Panc1 (cell line): ENCODE measurements at regions not wholly inside any gene's neighbourhood (a gene's known extent, or its start where the extent isn't known, plus 50 kb on each side); places are given as distances from the start of the nearest gene placed in this dataset.

ENCODE experiments used
- ATAC-seq: fragments of 200-7000 bp; cut with Tn5 transposase; 2 replicates; pipeline ENCODE4 v1.9.1; 2020; ENCODE audit warnings: mild to moderate bottlenecking, moderate library complexity
- BruUV-seq: library from RNA; stranded (reverse); fragments of 400-500 nt; replicated peaks from 2 replicates; lab custom pipeline; 2021; lab: Mats Ljungman, UMichigan
- CTCF ChIA-PET: fragments of 300-600 bp; sonication (Branson Sonifier 250); formaldehyde crosslinking; loops from one replicate; lab custom pipeline; 2022; ENCODE audit warnings: antibody characterized with exemption; lab: Charles Lee
- POLR2A ChIA-PET: fragments of 300-600 bp; sonication (Branson Sonifier 250); formaldehyde crosslinking; loops from one replicate; lab custom pipeline; 2022; ENCODE audit warnings: antibody characterized with exemption; lab: Charles Lee
- DNase-seq: peaks from one replicate; pipeline ENCODE4 v3.0.0-alpha.2; 2010; ENCODE audit warnings: low read depth, low spot score
- H3K27ac ChIP-seq: 2 replicates; pipeline ENCODE4 v1.5.1; 2011; ENCODE audit warnings: mild to moderate bottlenecking, low read length, inconsistent platforms
- H3K27me3 ChIP-seq: fragments of 200-500 bp; sonication (Bioruptor generic); 2 replicates; pipeline ENCODE4 v1.6.0; 2014; ENCODE audit warnings: low read length, inconsistent platforms; ENCODE audit not compliant: control insufficient read depth, insufficient read depth
- H3K36me3 ChIP-seq: fragments of 200-500 bp; sonication (Bioruptor generic); 2 replicates; pipeline ENCODE4 v1.5.1; 2014; ENCODE audit warnings: inconsistent platforms, mild to moderate bottlenecking, low read length, moderate library complexity; ENCODE audit not compliant: control insufficient read depth, insufficient read depth
- H3K4me1 ChIP-seq: 2 replicates; pipeline ENCODE4 v1.5.1; 2011; ENCODE audit warnings: inconsistent platforms, mild to moderate bottlenecking, low read length, moderate library complexity; ENCODE audit not compliant: control insufficient read depth, insufficient read depth
- H3K4me3 ChIP-seq, 2 experiments: 2 replicates each; pipeline ENCODE4 v1.5.1; 2011 to 2012; ENCODE audit warnings: low read depth in 2 of 2, low read length in 2 of 2, mild to moderate bottlenecking in 2 of 2, inconsistent platforms in 1 of 2, moderate library complexity in 1 of 2
- H3K9me3 ChIP-seq: fragments of 200-500 bp; sonication (Bioruptor generic); 2 replicates; pipeline ENCODE4 v1.5.1; 2014; ENCODE audit warnings: low read depth, mild to moderate bottlenecking, inconsistent platforms, low read length, moderate library complexity; ENCODE audit not compliant: control insufficient read depth, insufficient read depth
- POLR2AphosphoS5 ChIP-seq: IDR thresholded peaks from 2 replicates; pipeline ENCODE4 v1.6.1; 2012; ENCODE audit warnings: mild to moderate bottlenecking, low read depth, low read length, moderate library complexity
- SIN3A ChIP-seq: IDR thresholded peaks from 2 replicates; pipeline ENCODE4 v1.6.1; 2012; ENCODE audit warnings: low read depth, mild to moderate bottlenecking, low read length, moderate library complexity, borderline replicate concordance; ENCODE audit not compliant: insufficient read depth
- TCF7L2 ChIP-seq: IDR thresholded peaks from 2 replicates; pipeline ENCODE4 v1.6.1; 2011; ENCODE audit warnings: mild to moderate bottlenecking, low read depth, low read length, inconsistent platforms
- in situ Hi-C: cut with HindIII; loops from 2 replicates; pipeline ENCODE4 v1.10.0; 2016; ENCODE audit warnings: low sequenced_read_pairs, low pct_unique_long_range_greater_than_20kb
- intact Hi-C: fragments of 100-400 bp; cut with micrococcal nuclease; formaldehyde crosslinking; loops from one replicate; pipeline ENCODE4 v1.10.0; 2022; ENCODE audit not compliant: unreplicated experiment
- TF ChIP-seq, protein P1 (sequence below), 2 experiments: IDR thresholded peaks; 2 replicates each; pipeline ENCODE4 v1.6.1; 2011 to 2012; ENCODE audit warnings: low read depth in 2 of 2, control low read depth in 1 of 2, low read length in 1 of 2, mild to moderate bottlenecking in 1 of 2, moderate library complexity in 1 of 2; ENCODE audit not compliant: insufficient read depth in 1 of 2
- TF ChIP-seq, protein P2 (sequence below): fragments of 450-650 bp; IDR thresholded peaks from 2 replicates; pipeline ENCODE4 v1.5.1; 2017; ENCODE audit warnings: mild to moderate bottlenecking

DNA sequence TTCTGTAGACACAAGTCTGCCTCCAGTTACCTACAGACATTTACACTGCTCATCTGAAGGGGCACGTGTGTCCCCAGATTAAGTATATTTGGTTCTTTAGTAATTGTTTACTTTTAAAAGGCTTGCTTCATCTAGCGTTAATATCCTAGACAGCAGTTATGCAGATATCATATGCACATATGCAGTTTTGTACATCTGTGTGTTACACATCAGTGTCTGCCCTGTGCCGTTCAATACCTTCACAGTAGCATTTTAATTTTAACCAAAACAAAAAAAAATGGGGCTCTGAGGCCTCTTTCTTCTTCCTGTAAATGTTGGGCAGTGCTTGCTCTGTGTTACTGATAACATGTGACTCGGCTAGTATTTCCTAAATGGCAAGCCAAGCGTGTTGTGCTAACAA is 331.4 kb upstream of the MGMT start:
- H3K4me3 ChIP-seq: no peak overlapping the region
- in situ Hi-C loops (no loop called here), intact Hi-C loops (no loop called here)
- no peaks in the 10 kb centered on the region for H3K9me3 ChIP-seq
- H3K27me3 ChIP-seq: peaks cover 14% of the 10 kb centered on the region
- ChIA-PET CTCF (interaction anchor here (0.6 kb wide), 1 partner anchor 753 kb away, joined by 13 read pairs; no protein-coding TSS in a partner anchor), POLR2A (no interaction called here)
- ATAC-seq (no peak), DNase-seq (no peak)
- TF ChIP-seq SIN3A: no peak
- no peak for TF ChIP-seq POLR2AphosphoS5
- TF ChIP-seq, protein P1, sequence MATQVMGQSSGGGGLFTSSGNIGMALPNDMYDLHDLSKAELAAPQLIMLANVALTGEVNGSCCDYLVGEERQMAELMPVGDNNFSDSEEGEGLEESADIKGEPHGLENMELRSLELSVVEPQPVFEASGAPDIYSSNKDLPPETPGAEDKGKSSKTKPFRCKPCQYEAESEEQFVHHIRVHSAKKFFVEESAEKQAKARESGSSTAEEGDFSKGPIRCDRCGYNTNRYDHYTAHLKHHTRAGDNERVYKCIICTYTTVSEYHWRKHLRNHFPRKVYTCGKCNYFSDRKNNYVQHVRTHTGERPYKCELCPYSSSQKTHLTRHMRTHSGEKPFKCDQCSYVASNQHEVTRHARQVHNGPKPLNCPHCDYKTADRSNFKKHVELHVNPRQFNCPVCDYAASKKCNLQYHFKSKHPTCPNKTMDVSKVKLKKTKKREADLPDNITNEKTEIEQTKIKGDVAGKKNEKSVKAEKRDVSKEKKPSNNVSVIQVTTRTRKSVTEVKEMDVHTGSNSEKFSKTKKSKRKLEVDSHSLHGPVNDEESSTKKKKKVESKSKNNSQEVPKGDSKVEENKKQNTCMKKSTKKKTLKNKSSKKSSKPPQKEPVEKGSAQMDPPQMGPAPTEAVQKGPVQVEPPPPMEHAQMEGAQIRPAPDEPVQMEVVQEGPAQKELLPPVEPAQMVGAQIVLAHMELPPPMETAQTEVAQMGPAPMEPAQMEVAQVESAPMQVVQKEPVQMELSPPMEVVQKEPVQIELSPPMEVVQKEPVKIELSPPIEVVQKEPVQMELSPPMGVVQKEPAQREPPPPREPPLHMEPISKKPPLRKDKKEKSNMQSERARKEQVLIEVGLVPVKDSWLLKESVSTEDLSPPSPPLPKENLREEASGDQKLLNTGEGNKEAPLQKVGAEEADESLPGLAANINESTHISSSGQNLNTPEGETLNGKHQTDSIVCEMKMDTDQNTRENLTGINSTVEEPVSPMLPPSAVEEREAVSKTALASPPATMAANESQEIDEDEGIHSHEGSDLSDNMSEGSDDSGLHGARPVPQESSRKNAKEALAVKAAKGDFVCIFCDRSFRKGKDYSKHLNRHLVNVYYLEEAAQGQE (IDR thresholded peaks at IDR 0.05; ENCODE audit: insufficient read depth in 1 of 2, low read depth in 2 of 2, low read length in 1 of 2): no peak
- TF ChIP-seq TCF7L2: no peak
- no peaks in the 10 kb centered on the region for H3K4me1 ChIP-seq
- no peaks in the 10 kb centered on the region for H3K36me3 ChIP-seq
- no TSS peak for BruUV-seq
- H3K27ac ChIP-seq: no peak overlapping the region

DNA sequence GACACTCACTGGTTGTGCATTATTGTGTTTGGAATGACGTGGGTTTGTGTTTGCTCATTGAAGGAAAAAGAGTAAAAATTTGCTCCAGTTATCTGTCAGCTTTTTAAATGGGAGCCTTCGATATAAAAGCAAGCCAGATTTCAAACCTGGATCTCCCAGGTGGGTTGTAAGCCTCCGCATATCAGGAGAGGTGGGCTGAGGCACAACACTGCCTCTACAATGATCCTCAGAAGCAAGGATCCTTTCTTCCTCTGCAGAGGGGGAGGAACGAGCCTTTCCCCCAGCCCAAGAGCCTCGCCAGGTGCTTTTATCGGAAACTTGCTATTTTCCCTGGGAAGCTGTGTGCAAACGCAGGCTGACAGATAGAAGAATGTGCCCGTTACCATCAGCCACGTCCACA is 331.0 kb upstream of the MGMT start:
- in situ Hi-C loops: no loop called here

More for the DNA sequence above, 331.0 kb upstream of the MGMT start:
- no peak for DNase-seq
- no peak for ATAC-seq
- no TSS peak for BruUV-seq
- TF ChIP-seq SIN3A (no peak), POLR2AphosphoS5 (no peak), TCF7L2 (no peak)
- TF ChIP-seq, protein P2, sequence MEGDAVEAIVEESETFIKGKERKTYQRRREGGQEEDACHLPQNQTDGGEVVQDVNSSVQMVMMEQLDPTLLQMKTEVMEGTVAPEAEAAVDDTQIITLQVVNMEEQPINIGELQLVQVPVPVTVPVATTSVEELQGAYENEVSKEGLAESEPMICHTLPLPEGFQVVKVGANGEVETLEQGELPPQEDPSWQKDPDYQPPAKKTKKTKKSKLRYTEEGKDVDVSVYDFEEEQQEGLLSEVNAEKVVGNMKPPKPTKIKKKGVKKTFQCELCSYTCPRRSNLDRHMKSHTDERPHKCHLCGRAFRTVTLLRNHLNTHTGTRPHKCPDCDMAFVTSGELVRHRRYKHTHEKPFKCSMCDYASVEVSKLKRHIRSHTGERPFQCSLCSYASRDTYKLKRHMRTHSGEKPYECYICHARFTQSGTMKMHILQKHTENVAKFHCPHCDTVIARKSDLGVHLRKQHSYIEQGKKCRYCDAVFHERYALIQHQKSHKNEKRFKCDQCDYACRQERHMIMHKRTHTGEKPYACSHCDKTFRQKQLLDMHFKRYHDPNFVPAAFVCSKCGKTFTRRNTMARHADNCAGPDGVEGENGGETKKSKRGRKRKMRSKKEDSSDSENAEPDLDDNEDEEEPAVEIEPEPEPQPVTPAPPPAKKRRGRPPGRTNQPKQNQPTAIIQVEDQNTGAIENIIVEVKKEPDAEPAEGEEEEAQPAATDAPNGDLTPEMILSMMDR: no peak
- TF ChIP-seq, protein P1 (IDR thresholded peaks at IDR 0.05; ENCODE audit: insufficient read depth in 1 of 2, low read depth in 2 of 2, low read length in 1 of 2): no peak
- Histone ChIP-seq H3K4me1 (no peaks in the 10 kb centered on the region), H3K27ac (no peak overlapping the region), H3K36me3 (no peaks in the 10 kb centered on the region), H3K9me3 (no peaks in the 10 kb centered on the region), H3K4me3 (no peak overlapping the region), H3K27me3 (peaks cover 12% of the 10 kb centered on the region)
- intact Hi-C loops: no loop called here
- CTCF ChIA-PET: interaction anchor here (0.6 kb wide), 1 partner anchor 753 kb away, joined by 13 read pairs; no protein-coding TSS in a partner anchor
- POLR2A ChIA-PET: no interaction called here
